DOHH2 (cell line): ENCODE measurements at regions not wholly inside any gene's neighbourhood (a gene's known extent, or its start where the extent isn't known, plus 50 kb on each side); places are given as distances from the start of the nearest gene placed in this dataset.

Experiments
- EZH2phosphoT487 ChIP-seq: fragments of 200-600 bp; sonication (generic); IDR thresholded peaks from 2 replicates; pipeline ENCODE4 v1.6.1; 2017; ENCODE audit warnings: borderline replicate concordance, mild to moderate bottlenecking, antibody characterized with exemption, low read length, moderate library complexity, mixed read lengths
- TF ChIP-seq, protein P1 (sequence below): fragments of 200-600 bp; sonication (generic); IDR thresholded peaks from one replicate; pipeline ENCODE4 v1.5.1; 2014; ENCODE audit warnings: antibody characterized with exemption, mild to moderate bottlenecking, low read depth, low read length; ENCODE audit not compliant: poor library complexity, severe bottlenecking

DNA sequence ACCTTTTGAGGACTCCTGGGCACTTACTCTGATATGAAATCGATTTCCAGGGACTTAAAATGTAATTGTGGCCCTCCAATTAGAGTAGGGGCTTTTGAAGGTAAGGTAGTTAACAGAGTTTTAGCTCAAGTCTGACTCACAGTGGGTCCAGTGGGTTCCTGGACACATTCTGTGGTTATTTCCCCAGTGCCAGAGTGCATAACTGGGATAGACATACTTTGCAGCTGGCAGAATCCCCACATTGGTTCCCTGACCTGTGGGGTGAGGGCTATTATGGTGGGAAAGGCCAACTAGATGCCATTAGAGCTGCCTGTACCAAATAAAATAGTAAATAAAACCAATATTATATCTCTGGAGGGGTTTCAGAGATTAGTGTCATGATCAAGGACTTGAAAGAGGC, 243.8 kb upstream of the EPHA7 start:
- TF ChIP-seq, protein P1, sequence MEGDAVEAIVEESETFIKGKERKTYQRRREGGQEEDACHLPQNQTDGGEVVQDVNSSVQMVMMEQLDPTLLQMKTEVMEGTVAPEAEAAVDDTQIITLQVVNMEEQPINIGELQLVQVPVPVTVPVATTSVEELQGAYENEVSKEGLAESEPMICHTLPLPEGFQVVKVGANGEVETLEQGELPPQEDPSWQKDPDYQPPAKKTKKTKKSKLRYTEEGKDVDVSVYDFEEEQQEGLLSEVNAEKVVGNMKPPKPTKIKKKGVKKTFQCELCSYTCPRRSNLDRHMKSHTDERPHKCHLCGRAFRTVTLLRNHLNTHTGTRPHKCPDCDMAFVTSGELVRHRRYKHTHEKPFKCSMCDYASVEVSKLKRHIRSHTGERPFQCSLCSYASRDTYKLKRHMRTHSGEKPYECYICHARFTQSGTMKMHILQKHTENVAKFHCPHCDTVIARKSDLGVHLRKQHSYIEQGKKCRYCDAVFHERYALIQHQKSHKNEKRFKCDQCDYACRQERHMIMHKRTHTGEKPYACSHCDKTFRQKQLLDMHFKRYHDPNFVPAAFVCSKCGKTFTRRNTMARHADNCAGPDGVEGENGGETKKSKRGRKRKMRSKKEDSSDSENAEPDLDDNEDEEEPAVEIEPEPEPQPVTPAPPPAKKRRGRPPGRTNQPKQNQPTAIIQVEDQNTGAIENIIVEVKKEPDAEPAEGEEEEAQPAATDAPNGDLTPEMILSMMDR = no peak
- no peak for TF ChIP-seq EZH2phosphoT487
